WTC11 (cell line): ENCODE measurements at regions not wholly inside any gene's neighbourhood (a gene's known extent, or its start where the extent isn't known, plus 50 kb on each side); places are given as distances from the start of the nearest gene placed in this dataset.

Source experiments
- SMAD3 ChIP-seq: sonication (generic); formaldehyde crosslinking; IDR thresholded peaks from 2 replicates; pipeline ENCODE4 v1.8.0; 2022; ENCODE audit warnings: missing genetic modification reagents, mild to moderate bottlenecking, borderline replicate concordance
- ZNF396 ChIP-seq: fragments of 250-450 bp; sonication (Bioruptor Pico); IDR thresholded peaks from 2 replicates; pipeline ENCODE4 v1.8.0; 2021; ENCODE audit warnings: mild to moderate bottlenecking, moderate library complexity, borderline replicate concordance

- TF ChIP-seq ZNF396 (CRISPR knock-in tag) = no peak
- TF ChIP-seq SMAD3 = no peak
Observed at GRCh38 chr5:27240791-27241190, 202.4 kb upstream of the CDH9 start.
